ENCODE measurements at regions not wholly inside any gene's neighbourhood (a gene's known extent, or its start where the extent isn't known, plus 50 kb on each side); places are given as distances from the start of the nearest gene placed in this dataset.
"Not testable (repeated sequence)": the region's sequence is repeated elsewhere in the genome, so short reads cannot be mapped to it uniquely, and the experiment has no call there.

DNA sequence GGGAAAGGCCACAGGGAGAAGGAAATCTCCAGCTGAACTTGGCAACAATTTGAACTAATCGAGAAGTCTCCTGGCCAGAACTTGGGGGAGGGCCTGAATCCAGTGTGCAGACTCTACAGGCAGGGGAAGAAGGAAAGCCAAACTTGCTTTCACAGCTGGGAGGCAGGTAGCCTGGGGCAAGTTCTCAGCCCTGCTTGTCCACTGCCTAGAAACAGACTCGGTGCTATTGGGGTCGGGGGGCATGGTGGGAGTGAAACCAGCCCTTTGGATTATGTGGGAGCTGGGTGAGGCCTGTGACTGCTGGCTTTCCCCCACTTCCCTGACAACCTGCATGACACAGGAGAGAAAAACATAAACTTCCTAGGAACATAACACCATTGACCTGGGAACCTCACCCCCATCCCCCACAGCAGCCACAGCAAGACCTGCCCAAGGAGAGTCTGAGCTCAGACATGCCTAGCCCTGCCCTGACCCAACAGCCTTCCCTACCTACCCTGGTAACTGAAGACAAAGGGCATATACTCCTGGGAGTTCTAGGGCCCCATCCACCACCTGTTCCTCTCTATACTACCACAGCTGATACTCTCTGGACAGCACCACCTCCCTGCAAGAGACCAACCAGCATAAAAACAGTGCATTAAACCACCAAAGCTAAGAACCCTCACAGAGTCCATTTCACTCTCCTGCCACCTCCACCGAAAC is 103.7 kb upstream of the MNS1 start:
- DNase-seq: no peak

GRCh38 chr15:56557415-56557814 is 92.5 kb upstream of the MNS1 start:
- DNase-seq: no peak

DNA sequence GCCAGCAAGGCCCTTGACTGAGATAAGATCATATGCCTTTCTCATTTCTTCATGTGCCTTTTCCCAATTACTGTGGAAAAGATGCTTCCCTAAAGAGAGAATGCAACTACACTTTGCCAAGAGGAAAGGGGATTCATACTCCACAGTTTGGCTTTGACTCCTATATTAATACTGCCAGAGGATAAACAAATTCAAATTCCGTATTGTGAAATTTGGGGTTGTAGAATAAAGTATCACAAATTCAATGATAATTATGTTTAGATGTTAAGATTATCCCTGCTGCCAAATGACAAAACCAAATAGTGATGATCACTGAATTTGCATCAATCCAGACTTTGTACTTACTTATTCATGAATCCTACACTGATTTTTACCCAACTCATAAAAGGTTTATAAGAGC is 88.5 kb upstream of the MNS1 start:
- no peak for DNase-seq

- no peak for DNase-seq
These were observed 87.7 kb upstream of the MNS1 start for GRCh38 chr15:56552659-56553058.

DNA sequence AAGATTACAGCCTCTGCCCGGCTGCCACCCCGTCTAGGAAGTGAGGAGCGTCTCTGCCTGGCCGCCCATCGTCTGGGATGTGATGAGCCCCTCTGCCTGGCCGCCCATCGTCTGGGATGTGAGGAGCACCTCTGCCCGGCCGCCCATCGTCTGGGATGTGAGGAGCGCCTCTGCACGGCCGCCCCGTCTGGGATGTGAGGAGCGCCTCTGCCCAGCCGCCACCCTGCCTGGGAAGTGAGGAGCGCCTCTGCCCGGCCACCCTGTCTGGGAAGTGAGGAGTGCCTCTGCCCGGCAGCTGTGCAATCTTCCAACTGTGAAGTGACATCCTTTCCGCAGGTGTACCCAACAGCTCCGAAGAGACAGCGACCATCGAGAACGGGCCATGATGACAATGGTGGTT is 75.6 kb upstream of the MNS1 start:
- not testable (repeated sequence) for DNase-seq

GRCh38 chr15:56540157-56540556 is 75.2 kb upstream of the MNS1 start:
- DNase-seq: not testable (repeated sequence)

GRCh38 chr15:56538901-56539545 is 74.1 kb upstream of the MNS1 start:
- DNase-seq: no peak

- DNase-seq: peak; percentile 50 to 52
These were observed 72.9 kb upstream of the MNS1 start for GRCh38 chr15:56537881-56538280.

DNA sequence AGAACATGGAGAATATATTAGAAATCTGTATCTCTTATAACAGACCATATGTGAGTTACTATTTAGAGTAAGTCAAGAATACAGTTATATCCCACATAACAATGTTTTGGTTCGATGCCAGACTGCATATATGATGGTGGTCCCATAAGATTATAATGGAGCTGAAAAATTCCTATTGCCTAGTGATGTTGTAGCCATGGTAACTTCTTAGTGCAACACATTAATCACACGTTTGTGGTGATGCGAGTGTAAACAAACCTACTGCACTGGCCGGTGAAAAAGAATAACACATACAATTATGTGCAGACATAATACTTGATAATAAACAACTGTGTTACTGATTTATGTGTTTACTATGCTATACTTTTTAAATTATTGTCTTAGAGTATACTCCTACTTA is 69.8 kb upstream of the MNS1 start:
- DNase-seq: no peak

DNA sequence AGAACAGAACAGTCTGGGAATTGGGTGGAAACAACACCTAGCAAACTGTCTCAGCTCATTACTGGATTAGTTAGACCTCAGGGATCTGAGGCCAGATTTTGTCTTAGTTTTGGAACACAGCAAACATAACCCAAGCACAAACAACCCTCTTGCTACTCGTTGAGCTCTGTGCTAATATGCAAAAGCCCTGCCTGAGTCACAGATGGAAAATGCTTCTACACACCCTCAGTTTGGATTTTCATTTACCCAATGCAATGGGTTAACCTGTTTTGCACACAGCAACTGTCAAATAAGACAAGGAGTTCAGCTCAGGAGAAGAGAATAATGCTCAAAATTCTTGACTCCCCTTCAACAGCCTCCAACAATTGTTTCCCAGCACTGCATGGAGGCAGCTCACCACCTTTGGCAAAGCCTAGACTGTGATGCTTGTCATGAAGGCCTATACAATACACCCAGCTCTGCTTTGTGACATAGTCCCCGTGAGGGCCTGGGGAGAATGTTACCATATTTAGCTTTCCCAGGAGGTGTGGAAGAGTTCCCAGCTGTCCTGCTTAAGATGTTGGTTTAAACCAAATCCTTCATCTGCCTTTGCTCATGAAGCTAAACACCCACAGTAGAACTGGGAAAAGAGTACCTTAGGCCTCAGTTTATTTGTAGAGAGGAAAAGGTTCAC is 68.9 kb upstream of the MNS1 start:
- no peak for DNase-seq

GRCh38 chr15:56532721-56533460 is 68.0 kb upstream of the MNS1 start:
- DNase-seq: no peak

- DNase-seq: no peak
These were observed 65.2 kb upstream of the MNS1 start for GRCh38 chr15:56530157-56530556.

DNA sequence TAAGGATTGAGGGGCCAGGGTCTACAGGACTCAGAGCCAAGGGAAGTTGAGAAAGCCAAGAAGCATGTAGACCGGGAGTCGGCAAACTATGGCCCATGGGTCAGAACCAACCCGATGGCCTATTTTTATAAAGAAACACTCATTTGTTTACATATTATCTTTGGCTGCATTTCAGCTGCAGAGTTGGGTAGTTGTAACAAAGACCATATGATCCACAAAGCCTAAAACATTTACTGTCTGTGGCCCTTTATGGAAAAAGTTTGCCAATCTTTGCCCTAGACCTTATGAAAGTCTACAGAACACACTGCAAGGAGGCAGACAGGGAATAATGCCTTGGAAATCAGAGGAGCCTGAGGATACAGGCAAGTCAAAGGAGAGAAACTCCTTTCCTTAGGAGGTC is 63.2 kb upstream of the MNS1 start:
- no peak for DNase-seq

DNA sequence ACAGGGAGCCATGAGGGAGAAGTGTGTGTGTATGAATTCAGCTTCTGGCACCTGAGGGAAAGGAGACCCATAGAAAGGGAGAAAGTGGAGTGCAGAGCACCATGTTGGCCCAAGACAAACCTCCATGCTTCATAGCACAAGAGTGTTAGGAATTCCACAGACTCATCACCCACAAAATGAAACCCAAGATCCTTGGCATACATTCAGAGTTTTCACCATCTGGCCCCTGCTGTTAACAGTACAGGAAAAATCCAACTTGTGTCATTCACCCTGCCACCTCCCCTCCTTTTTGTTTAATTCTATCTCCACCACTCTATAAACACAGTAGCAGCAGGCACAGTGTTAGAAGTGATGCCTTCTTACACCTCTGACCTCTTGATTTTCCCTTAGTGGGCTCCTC is 60.0 kb upstream of the MNS1 start:
- no peak for DNase-seq

DNA sequence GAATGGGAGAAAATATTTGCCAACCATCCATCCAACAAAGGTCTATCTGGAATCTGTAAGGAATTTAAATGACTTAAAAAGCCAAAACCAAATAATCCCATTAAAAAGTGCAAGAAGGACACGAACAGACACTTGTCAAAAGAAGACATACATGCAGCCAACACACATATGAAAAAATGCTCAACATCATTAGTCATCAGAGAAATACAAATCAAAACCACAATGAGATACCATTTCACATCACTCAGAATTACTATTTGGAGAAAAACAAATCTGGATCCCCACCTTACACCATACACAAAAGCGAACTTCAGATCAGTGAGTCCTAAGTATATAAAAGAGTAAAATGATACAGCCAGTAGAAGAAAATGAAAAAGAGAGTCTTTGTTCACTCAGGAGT is 58.6 kb upstream of the MNS1 start:
- no peak for DNase-seq

- DNase-seq: no peak
These were observed 54.1 kb upstream of the MNS1 start for GRCh38 chr15:56519000-56519399.
